Esophagus squamous epithelium (tissue), 4 donors: ENCODE measurements at regions not wholly inside any gene's neighbourhood (a gene's known extent, or its start where the extent isn't known, plus 50 kb on each side); places are given as distances from the start of the nearest gene placed in this dataset.

Source experiments
- POLR2A ChIP-seq, 4 donors: fragments of 450-650 bp; IDR thresholded peaks; one replicate each; pipeline ENCODE4 v1.6.1; 2017; ENCODE audit warnings: antibody characterized with exemption in 4 of 4, mild to moderate bottlenecking in 4 of 4, moderate library complexity in 3 of 4
- TF ChIP-seq, protein P1 (sequence below), 6 experiments: fragments of 450-650 bp in 4 of 6; fragments of 200-600 bp in 2 of 6; sonication (generic) in 2 of 6; IDR thresholded peaks; one replicate each; pipeline ENCODE4 v1.5.1; 2016 to 2019; ENCODE audit warnings: antibody characterized with exemption in 6 of 6, mild to moderate bottlenecking in 4 of 6, moderate library complexity in 4 of 6

DNA sequence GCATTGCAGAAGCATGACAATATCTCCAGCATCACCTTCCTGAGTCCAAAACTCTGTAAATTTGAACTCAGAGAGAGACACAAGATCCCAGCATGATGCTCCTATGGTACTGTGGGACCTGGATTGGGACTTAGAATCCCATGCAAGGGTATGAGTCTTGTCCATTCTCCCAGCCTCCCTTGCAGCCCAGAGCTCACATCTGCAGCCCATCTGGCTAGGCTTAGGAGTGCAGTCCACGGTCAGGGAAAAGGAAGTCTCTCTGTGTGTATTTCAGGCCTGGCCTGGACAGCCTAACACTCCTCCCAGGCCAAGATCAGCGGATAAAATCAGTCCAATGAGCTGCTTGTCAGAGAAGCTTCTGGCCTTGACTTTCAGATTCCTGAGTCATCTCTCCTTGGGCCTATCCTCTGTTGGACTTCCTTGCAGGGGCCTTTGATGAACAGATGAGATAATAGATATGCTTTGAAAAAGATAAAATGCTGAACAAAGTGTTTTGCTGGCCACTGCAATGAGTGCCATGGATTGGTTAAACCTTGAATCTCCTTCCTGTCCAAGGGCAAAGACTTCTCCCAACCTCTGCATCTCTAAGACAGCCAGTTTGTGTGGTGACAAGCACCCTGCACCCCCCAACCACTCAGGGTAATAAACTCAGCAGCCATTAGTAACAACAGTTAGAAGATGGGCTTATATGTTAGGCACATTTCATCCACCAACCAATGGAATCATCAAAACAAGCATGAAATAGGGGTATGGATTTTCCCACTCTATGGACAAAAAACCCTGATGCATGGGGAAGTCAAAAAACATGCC lies 412.8 kb upstream of the TBX3 start:
- TF ChIP-seq, protein P1, sequence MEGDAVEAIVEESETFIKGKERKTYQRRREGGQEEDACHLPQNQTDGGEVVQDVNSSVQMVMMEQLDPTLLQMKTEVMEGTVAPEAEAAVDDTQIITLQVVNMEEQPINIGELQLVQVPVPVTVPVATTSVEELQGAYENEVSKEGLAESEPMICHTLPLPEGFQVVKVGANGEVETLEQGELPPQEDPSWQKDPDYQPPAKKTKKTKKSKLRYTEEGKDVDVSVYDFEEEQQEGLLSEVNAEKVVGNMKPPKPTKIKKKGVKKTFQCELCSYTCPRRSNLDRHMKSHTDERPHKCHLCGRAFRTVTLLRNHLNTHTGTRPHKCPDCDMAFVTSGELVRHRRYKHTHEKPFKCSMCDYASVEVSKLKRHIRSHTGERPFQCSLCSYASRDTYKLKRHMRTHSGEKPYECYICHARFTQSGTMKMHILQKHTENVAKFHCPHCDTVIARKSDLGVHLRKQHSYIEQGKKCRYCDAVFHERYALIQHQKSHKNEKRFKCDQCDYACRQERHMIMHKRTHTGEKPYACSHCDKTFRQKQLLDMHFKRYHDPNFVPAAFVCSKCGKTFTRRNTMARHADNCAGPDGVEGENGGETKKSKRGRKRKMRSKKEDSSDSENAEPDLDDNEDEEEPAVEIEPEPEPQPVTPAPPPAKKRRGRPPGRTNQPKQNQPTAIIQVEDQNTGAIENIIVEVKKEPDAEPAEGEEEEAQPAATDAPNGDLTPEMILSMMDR (IDR thresholded peaks at IDR 0.05), result no peak
- TF ChIP-seq POLR2A (IDR thresholded peaks at IDR 0.05), result no peak
